Germinal center (tissue), 1 donor: ENCODE measurements at regions not wholly inside any gene's neighbourhood (a gene's known extent, or its start where the extent isn't known, plus 50 kb on each side); places are given as distances from the start of the nearest gene placed in this dataset.
"Not testable (repeated sequence)": the region's sequence is repeated elsewhere in the genome, so short reads cannot be mapped to it uniquely, and the experiment has no call there.

ENCODE experiments used
- DNase-seq: peaks from one replicate; pipeline ENCODE4 v3.0.0; 2012; ENCODE audit warnings: mixed read lengths, low spot score

DNA sequence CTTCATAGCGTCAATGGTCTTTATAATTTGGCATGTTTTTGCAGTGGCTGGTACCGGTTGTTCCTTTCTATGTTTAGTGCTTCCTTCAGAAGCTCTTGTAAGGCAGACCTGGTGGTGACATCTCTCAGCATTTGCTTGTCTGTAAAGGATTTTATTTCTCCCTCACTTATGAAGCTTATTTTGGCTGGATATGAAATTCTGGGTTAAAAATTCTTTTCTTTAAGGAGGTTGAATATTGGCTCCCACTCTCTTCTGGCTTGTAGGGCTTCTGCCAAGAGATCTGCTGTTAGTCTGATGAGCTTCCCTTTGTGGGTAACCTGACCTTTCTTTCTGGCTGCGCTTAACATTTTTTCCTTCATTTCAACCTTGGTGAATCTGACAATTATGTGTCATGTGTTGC lies 250.0 kb upstream of the CTNNB1 start:
- DNase-seq: not testable (repeated sequence)

DNA sequence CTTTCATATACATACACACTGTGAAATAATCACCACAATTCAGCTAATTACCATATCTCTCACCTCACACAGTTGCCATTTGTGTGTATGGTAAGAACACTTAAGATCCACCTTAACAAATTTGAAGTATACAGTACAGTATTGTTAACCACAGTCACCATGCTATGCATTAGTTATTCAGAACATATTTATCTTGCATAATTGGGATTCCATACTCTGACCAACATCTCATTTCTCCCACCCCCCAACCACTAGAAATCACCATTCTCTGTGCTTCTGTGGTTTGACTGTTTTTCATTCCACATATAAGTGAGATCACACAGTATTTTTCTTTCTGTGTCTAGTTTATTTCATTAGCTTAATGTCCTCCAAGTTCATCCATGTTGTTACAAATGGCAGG lies 247.7 kb upstream of the CTNNB1 start:
- no peak for DNase-seq

DNA sequence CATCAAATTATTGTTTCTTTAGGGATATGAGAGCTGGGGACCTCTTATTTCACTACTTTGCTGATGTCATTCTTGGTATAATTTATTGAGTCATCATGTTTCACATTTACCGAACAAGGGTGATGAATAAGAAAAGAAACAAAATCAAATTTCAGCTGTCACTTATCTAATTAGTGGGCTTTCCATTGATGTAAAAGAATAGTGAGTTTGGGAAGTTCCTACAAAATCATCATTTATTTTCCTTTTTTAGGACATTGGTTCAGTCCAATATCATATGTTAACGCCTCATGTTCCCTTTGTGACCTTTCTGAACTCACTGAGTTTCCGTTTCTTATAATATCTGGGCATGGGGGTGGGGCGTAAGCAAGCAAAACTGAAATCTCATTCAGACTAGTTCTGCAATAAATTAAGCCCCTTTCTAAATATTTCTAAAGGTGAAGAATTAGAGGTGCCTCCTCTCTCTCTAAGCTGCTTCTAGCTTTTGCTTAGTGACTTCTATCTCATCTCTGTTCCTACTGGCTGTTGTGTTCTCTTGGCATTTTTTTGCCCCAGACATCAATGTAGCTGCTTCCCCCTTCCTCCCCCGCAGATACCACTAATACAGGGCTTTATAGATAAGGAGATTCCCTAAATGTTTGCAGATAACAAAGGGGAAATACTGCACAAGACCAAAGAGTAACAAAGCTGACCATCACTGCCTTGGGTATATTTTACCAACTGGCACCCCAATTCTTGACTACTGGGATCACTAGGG lies 238.0 kb upstream of the CTNNB1 start:
- DNase-seq: no peak

GRCh38 chr3:40962721-40963120 lies 236.6 kb upstream of the CTNNB1 start:
- no peak for DNase-seq

GRCh38 chr3:40968666-40969065 lies 230.6 kb upstream of the CTNNB1 start:
- DNase-seq: no peak

- DNase-seq: no peak
Measured at GRCh38 chr3:40969341-40969740, 230.0 kb upstream of the CTNNB1 start.

GRCh38 chr3:40969756-40970466 lies 229.4 kb upstream of the CTNNB1 start:
- DNase-seq: no peak

- peak; percentile 43 for DNase-seq
Measured at GRCh38 chr3:40971191-40972168, 227.8 kb upstream of the CTNNB1 start.

GRCh38 chr3:40972350-40972749 lies 227.0 kb upstream of the CTNNB1 start:
- no peak for DNase-seq

- no peak for DNase-seq
Measured at GRCh38 chr3:40973141-40973540, 226.2 kb upstream of the CTNNB1 start.

DNA sequence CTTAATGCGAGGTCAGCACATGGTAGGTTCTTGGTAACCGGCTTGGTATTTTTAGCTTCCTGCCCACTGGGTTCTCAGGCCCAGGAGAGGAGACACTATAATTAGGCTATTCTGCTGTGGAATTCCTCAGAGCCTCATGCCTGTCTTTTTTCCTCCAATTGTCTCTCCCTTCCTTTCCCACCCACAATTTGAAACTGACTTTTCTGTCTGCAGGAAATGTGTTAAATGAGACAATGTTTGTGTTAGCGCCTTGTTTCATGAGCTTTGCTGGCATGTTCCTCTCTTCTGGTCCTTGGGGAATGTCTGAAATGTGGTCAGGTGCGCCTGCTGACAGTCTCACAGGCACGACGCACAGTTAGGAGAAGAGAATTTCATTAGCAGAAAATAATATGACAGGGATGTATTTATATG lies 223.6 kb upstream of the CTNNB1 start:
- DNase-seq: no peak

DNA sequence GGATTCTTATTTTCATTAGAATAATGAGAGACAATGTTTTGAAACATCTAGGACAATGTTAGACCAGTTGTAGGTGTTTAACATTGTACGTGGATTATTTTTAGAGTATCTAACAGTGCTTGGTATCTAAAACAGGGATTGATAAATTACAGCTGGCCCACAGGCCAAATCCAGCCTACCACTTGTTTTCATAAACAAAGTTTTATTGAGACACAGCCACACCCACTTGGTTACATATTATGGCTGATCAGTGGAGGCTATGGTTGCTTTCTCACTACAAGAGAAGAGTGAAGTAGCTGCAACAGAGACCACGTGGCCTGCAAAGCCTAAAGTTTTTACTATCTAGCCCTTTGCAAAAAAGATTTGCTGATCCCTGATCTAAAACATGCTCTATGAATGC lies 223.1 kb upstream of the CTNNB1 start:
- DNase-seq: no peak

DNA sequence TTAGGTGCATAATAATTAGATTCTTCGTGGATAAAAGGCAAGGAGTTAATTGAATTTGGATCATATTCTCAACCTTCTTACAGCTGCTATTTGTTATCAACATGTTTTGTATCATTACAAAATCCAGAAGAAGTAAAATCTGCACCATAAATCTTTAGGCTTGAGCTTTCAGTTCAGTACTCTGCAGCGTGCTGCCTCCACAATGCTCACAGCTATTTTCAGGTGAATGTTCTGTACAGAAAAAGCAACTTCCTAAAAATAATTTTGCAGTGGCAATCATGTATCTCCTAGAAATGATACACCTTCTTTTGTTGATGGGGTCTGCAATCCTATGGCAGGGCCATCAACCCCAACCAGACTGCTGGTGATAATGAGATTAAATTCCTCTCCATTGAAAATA lies 220.9 kb upstream of the CTNNB1 start:
- no peak for DNase-seq

- no peak for DNase-seq
Measured at GRCh38 chr3:40979962-40980361, 219.3 kb upstream of the CTNNB1 start.

DNA sequence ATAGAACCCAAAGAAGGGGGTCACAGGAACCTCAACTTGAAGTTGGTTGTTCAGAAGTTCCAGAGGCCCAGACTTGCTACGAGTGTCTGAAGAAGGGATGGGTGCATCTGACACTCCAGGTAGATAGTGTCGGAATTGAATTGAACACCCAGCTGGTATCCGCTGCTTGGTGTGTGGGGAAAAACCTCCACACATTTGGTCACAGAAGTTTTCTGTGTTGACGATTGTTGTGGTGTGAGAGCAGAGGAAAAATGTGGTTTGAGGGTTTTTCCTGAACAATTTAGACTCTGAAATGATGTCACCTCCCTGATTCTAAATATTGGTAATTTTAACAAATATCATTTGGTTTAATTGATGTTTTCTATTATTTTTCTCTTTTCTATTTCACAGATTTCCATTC lies 218.8 kb upstream of the CTNNB1 start:
- DNase-seq: no peak

DNA sequence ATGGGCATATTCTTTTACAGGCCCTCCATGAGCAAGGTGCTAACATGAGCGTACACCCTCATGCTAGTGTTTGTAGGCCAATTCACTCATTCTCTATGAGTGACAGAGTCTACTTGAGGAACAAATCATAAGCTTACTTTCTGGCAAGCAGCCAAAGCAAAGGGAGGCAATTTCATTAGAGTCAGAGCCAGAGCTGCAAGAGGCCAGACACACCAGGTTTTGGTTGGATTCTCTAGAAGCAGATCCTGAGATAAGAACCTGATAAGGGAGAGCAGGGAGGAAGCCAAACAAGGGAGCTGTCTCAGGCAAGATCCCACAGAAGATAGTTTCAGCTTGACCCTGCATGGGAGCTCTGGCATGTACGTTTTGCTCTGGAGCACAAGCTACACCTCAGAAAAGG lies 214.1 kb upstream of the CTNNB1 start:
- no peak for DNase-seq

GRCh38 chr3:40988468-40988867 lies 210.8 kb upstream of the CTNNB1 start:
- no peak for DNase-seq

DNA sequence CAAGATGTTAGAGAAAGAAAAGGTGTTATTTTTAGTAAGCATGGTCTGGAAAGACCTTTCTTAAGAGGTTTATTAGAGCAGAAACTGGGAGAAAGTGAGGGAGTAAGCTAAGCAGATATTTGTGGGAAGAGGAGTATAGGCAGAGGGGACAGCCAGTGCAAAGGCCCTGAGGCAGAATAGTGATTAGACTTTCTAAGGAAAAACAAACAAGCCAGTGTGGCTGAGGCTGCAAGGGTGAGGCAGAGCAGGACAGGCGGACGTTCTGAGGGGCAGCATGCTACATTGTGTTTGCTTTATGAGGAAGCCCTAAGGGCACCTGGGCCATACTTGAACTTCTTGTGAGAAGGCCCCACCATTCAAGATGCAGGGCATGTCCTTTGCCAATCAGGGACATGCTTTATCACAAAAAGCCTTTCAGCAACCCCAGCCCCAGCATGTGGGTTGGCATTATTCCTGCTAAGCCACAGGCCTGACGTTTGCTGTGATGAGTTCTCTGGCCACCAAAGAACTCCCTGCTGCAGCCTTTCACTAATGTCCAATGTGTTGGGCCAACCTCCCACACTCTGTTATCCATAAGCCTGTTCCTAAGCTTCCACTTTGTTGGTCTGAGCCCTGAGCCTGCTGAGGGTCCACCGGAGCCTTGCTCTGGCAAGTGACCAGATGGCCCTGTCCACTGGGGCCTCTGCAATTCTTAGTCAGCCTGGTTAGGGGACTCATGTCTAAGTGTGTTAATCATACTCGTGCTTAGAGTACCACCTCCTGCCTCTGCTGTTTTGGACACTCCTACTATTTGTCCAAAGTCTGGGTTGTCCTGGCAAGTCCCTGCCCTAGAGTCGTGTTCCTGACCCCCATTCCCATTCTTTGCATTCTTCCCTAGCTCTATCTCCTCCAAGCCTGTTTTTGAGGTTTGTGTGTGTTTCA lies 209.9 kb upstream of the CTNNB1 start:
- DNase-seq: no peak

GRCh38 chr3:40990062-40990456 lies 209.2 kb upstream of the CTNNB1 start:
- no peak for DNase-seq

GRCh38 chr3:40992023-40992422 lies 207.3 kb upstream of the CTNNB1 start:
- DNase-seq: no peak

GRCh38 chr3:40994611-40995010 lies 204.7 kb upstream of the CTNNB1 start:
- no peak for DNase-seq
